Gastrocnemius medialis (tissue), 4 donors: ENCODE measurements at regions not wholly inside any gene's neighbourhood (a gene's known extent, or its start where the extent isn't known, plus 50 kb on each side); places are given as distances from the start of the nearest gene placed in this dataset.

ENCODE experiments used
- ATAC-seq, 2 donors: fragments of 150-250 bp; one replicate each; pipeline ENCODE4 v1.9.1; 2016
- DNase-seq, 2 donors: peaks; one replicate each; pipeline ENCODE4 v3.0.0-alpha.2; 2019
- H3K27ac ChIP-seq, 4 donors: fragments of 200-600 bp; sonication (generic); 1 replicate in 1 of 4; 2 replicates in 3 of 4; pipeline ENCODE4 v1.5.1; 2016 to 2018; ENCODE audit warnings: mild to moderate bottlenecking in 2 of 4, moderate library complexity in 1 of 4
- H3K27me3 ChIP-seq, 3 donors: fragments of 200-600 bp; sonication (generic) in 2 of 3; 1 replicate in 1 of 3; 2 replicates in 2 of 3; pipeline versions ENCODE4 v1.5.1 to v1.6.0; 2016 to 2019; ENCODE audit warnings: mild to moderate bottlenecking in 1 of 3, moderate library complexity in 1 of 3
- H3K36me3 ChIP-seq, 2 donors: fragments of 200-600 bp; sonication (generic) in 1 of 2; one replicate each; pipeline ENCODE4 v1.5.1; 2017 to 2018
- H3K4me1 ChIP-seq, 2 donors: fragments of 200-600 bp; sonication (generic) in 1 of 2; one replicate each; pipeline ENCODE4 v1.5.1; 2016 to 2017; ENCODE audit warnings: mild to moderate bottlenecking in 2 of 2
- H3K4me3 ChIP-seq, 4 donors: fragments of 200-600 bp; sonication (generic) in 3 of 4; 1 replicate in 1 of 4; 2 replicates in 3 of 4; pipeline ENCODE4 v1.5.1; 2016 to 2019; ENCODE audit warnings: mild to moderate bottlenecking in 2 of 4
- H3K9me3 ChIP-seq, 3 donors: fragments of 200-600 bp; sonication (generic) in 2 of 3; 1 replicate in 1 of 3; 2 replicates in 2 of 3; pipeline ENCODE4 v1.5.1; 2016 to 2019
- CTCF ChIP-seq, 5 experiments: fragments of 450-650 bp in 3 of 5; fragments of 200-600 bp in 2 of 5; sonication (generic) in 2 of 5; IDR thresholded peaks in 4 of 5; conservative IDR thresholded peaks in 1 of 5; 1 replicate in 4 of 5; 2 replicates in 1 of 5; pipeline ENCODE4 v1.5.1; 2016 to 2019; ENCODE audit warnings: antibody characterized with exemption in 5 of 5, mild to moderate bottlenecking in 3 of 5, moderate library complexity in 3 of 5
- POLR2A ChIP-seq, 2 donors: fragments of 450-650 bp; IDR thresholded peaks; one replicate each; pipeline ENCODE4 v1.6.1; 2017; ENCODE audit warnings: antibody characterized with exemption in 2 of 2, mild to moderate bottlenecking in 2 of 2, moderate library complexity in 2 of 2
- in situ Hi-C, 4 donors: fragments of 200-750 bp; cut with MboI; loops; one replicate each; pipeline versions ENCODE4 v1.15.0 to v1.8.0; 2017; ENCODE audit warnings: low sequenced_read_pairs in 4 of 4
- intact Hi-C: fragments of 100-400 bp; cut with DNase I; formaldehyde crosslinking; loops from one replicate; pipeline ENCODE4 v1.15.1; 2023; ENCODE audit warnings: low total_unique reads

- Histone ChIP-seq H3K4me3 (no peak overlapping the region), H3K9me3 (no peaks in the 10 kb centered on the region), H3K27ac (no peak overlapping the region), H3K36me3 (no peaks in the 10 kb centered on the region), H3K4me1 (no peaks in the 10 kb centered on the region), H3K27me3 (no peaks in the 10 kb centered on the region)
- DNase-seq = no peak
- in situ Hi-C loops = loop anchor here in 1 of 4 donors (25.0 kb wide), 1 partner anchor 161 kb away; no protein-coding TSS in a partner anchor
- intact Hi-C loops = no loop called here
- no peak for TF ChIP-seq POLR2A (IDR thresholded peaks at IDR 0.05)
- no peak for TF ChIP-seq CTCF (IDR thresholded peaks at IDR 0.05 in 4 of 5, conservative IDR thresholded peaks at IDR 0.05 in 1 of 5)
- no peak for ATAC-seq
These were observed 156.4 kb upstream of the CCL2 start for GRCh38 chr17:34098699-34099098.

GRCh38 chr17:34099859-34100515 is 155.1 kb upstream of the CCL2 start:
- DNase-seq (no peak), ATAC-seq (no peak)
- no peaks in the 10 kb centered on the region for H3K36me3 ChIP-seq
- H3K4me3 ChIP-seq = no peak overlapping the region
- in situ Hi-C loops = loop anchor here in 1 of 4 donors (25.0 kb wide), 2 partner anchors 88 to 163 kb away; no protein-coding TSS in a partner anchor
- H3K27me3 ChIP-seq = no peaks in the 10 kb centered on the region
- H3K27ac ChIP-seq = no peak overlapping the region
- no peak for TF ChIP-seq POLR2A (IDR thresholded peaks at IDR 0.05)
- TF ChIP-seq CTCF (IDR thresholded peaks at IDR 0.05 in 4 of 5, conservative IDR thresholded peaks at IDR 0.05 in 1 of 5) = no peak
- intact Hi-C loops = no loop called here
- no peaks in the 10 kb centered on the region for H3K4me1 ChIP-seq
- no peaks in the 10 kb centered on the region for H3K9me3 ChIP-seq

- H3K27ac ChIP-seq = no peak overlapping the region
- H3K27me3 ChIP-seq = peaks cover 0 to 4% (median 0%) of the 10 kb centered on the region in 3 donors
- no peaks in the 10 kb centered on the region for H3K36me3 ChIP-seq
- no peak overlapping the region for H3K4me3 ChIP-seq
- H3K4me1 ChIP-seq = no peaks in the 10 kb centered on the region
- ATAC-seq (no peak), DNase-seq (no peak)
- in situ Hi-C loops (loop anchor here in 1 of 4 donors (25.0 kb wide), 1 partner anchor 95 kb away; no protein-coding TSS in a partner anchor), intact Hi-C loops (no loop called here)
- no peaks in the 10 kb centered on the region for H3K9me3 ChIP-seq
- no peak for TF ChIP-seq CTCF (IDR thresholded peaks at IDR 0.05 in 4 of 5, conservative IDR thresholded peaks at IDR 0.05 in 1 of 5)
- TF ChIP-seq POLR2A (IDR thresholded peaks at IDR 0.05) = no peak
These were observed 148.1 kb upstream of the CCL2 start for GRCh38 chr17:34107019-34107418.

GRCh38 chr17:34110315-34110714 is 144.8 kb upstream of the CCL2 start:
- H3K4me3 ChIP-seq = no peak overlapping the region

More at GRCh38 chr17:34110315-34110714, 144.8 kb upstream of the CCL2 start:
- ATAC-seq = no peak
- TF ChIP-seq POLR2A (IDR thresholded peaks at IDR 0.05) = no peak
- TF ChIP-seq CTCF (IDR thresholded peaks at IDR 0.05 in 4 of 5, conservative IDR thresholded peaks at IDR 0.05 in 1 of 5) = no peak
- intact Hi-C loops (no loop called here), in situ Hi-C loops (loop anchor here in 1 of 4 donors (25.0 kb wide), 1 partner anchor 98 kb away; no protein-coding TSS in a partner anchor)
- no peaks in the 10 kb centered on the region for H3K9me3 ChIP-seq
- no peaks in the 10 kb centered on the region for H3K36me3 ChIP-seq
- no peak overlapping the region for H3K27ac ChIP-seq
- DNase-seq = no peak
- no peaks in the 10 kb centered on the region for H3K4me1 ChIP-seq
- H3K27me3 ChIP-seq = peaks cover 0 to 9% (median 0%) of the 10 kb centered on the region in 3 donors
